ENCODE measurements at regions not wholly inside any gene's neighbourhood (a gene's known extent, or its start where the extent isn't known, plus 50 kb on each side); places are given as distances from the start of the nearest gene placed in this dataset.

GRCh38 chr6:104003803-104004516 lies 855.8 kb downstream of the HACE1 start:
- 78% methylated on average over 1 of the region's 3 CpGs for WGBS (ENCODE audit: insufficient coverage, low lambda C conversion rate)
- Histone ChIP-seq H3K9me3 (ENCODE audit: control insufficient read depth, low read depth, low read length) (no peaks in the 10 kb centered on the region), H3K27ac (ENCODE audit: low read length) (no peak overlapping the region), H3K4me1 (ENCODE audit: control insufficient read depth, insufficient read depth, low read length) (no peaks in the 10 kb centered on the region), H3K4me3 (ENCODE audit: low read length) (no peak overlapping the region), H3K27me3 (ENCODE audit: control insufficient read depth, insufficient read depth, low read length) (no peaks in the 10 kb centered on the region), H3K36me3 (ENCODE audit: control insufficient read depth, insufficient read depth, low read length) (no peaks in the 10 kb centered on the region)
- no peak for DNase-seq

DNA sequence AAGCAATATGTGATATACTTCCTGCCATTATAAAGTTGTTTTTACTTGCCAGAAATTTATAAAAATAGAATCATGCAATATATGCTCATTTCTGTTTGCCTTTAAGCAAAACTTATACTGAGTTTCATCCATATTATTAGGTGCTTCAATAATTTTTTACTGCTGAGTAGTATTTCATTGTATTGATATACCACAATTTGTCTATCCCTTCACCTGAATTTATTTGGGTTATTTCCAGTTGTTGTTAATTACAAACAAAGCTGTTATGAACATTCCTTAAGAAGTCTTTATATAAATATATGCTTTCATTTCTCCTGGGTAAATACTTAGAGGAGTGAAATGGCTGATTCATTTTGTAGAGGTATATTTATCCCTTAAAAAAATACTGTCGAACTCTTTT lies 864.1 kb downstream of the HACE1 start:
- Histone ChIP-seq H3K36me3 (ENCODE audit: control insufficient read depth, insufficient read depth, low read length) (no peaks in the 10 kb centered on the region), H3K27me3 (ENCODE audit: control insufficient read depth, insufficient read depth, low read length) (no peaks in the 10 kb centered on the region), H3K4me1 (ENCODE audit: control insufficient read depth, insufficient read depth, low read length) (no peaks in the 10 kb centered on the region), H3K27ac (ENCODE audit: low read length) (no peak overlapping the region), H3K4me3 (ENCODE audit: low read length) (no peak overlapping the region), H3K9me3 (ENCODE audit: control insufficient read depth, low read depth, low read length) (no peaks in the 10 kb centered on the region)
- DNase-seq: no peak
- 90% methylated on average over 1 of the region's 1 CpG for WGBS (ENCODE audit: insufficient coverage, low lambda C conversion rate)

DNA sequence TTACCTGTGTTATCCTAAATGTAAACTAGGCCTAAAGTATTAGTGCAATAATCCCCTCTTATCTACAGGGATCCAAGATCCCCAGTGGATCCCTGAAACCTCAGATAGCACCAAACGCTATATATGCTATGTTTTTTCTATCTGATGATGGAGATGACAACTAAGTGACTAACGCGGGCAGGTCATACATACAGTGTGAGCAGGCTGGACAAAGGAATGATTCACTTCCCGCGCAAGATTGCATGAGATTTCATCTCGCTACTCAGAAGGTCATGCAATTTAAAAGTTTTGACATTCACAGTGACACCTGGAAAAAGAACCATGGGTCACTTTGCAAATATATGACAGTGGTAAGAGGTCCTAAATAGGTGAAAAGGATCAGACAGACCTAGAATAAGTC lies 875.9 kb downstream of the HACE1 start:
- Histone ChIP-seq H3K27ac (ENCODE audit: low read length) (no peak overlapping the region), H3K27me3 (ENCODE audit: control insufficient read depth, insufficient read depth, low read length) (no peaks in the 10 kb centered on the region), H3K4me1 (ENCODE audit: control insufficient read depth, insufficient read depth, low read length) (no peaks in the 10 kb centered on the region), H3K4me3 (ENCODE audit: low read length) (no peak overlapping the region), H3K9me3 (ENCODE audit: control insufficient read depth, low read depth, low read length) (no peaks in the 10 kb centered on the region), H3K36me3 (ENCODE audit: control insufficient read depth, insufficient read depth, low read length) (no peaks in the 10 kb centered on the region)
- DNase-seq: no peak
- no CpG with 5 or more reads among the region's 6 CpGs for WGBS (ENCODE audit: insufficient coverage, low lambda C conversion rate)

- 50% methylated on average over 1 of the region's 5 CpGs for WGBS (ENCODE audit: insufficient coverage, low lambda C conversion rate)
- no peak overlapping the region for H3K4me3 ChIP-seq (ENCODE audit: low read length)
- no peaks in the 10 kb centered on the region for H3K36me3 ChIP-seq (ENCODE audit: control insufficient read depth, insufficient read depth, low read length)
- H3K9me3 ChIP-seq (ENCODE audit: control insufficient read depth, low read depth, low read length): no peaks in the 10 kb centered on the region
- no peaks in the 10 kb centered on the region for H3K27me3 ChIP-seq (ENCODE audit: control insufficient read depth, insufficient read depth, low read length)
- H3K27ac ChIP-seq (ENCODE audit: low read length): no peak overlapping the region
- H3K4me1 ChIP-seq (ENCODE audit: control insufficient read depth, insufficient read depth, low read length): no peaks in the 10 kb centered on the region
- no peak for DNase-seq
These were observed 876.7 kb downstream of the HACE1 start for GRCh38 chr6:103983011-103983410.

DNA sequence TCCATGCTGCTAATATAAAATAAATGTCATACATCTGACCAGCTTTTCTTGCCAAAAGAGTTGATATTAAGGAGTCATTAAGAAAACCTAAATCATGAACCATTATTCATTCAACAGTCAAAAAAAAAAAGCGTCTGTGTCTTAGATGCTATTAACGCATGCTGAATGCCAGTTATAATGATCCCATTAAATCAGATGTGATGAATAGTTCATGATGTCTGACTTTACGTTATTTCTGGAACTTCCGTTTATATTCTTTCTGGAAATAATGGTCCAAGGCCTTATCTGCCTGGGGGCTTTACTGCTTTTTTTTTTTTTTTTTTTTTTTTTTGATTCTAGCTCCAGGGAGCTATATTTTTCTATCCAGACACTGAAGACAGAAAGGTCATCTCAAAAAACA lies 877.1 kb downstream of the HACE1 start:
- no peaks in the 10 kb centered on the region for H3K27me3 ChIP-seq (ENCODE audit: control insufficient read depth, insufficient read depth, low read length)
- no peaks in the 10 kb centered on the region for H3K36me3 ChIP-seq (ENCODE audit: control insufficient read depth, insufficient read depth, low read length)
- no peaks in the 10 kb centered on the region for H3K9me3 ChIP-seq (ENCODE audit: control insufficient read depth, low read depth, low read length)
- no peak overlapping the region for H3K4me3 ChIP-seq (ENCODE audit: low read length)
- DNase-seq: no peak
- no peak overlapping the region for H3K27ac ChIP-seq (ENCODE audit: low read length)
- H3K4me1 ChIP-seq (ENCODE audit: control insufficient read depth, insufficient read depth, low read length): no peaks in the 10 kb centered on the region
- 67% methylated on average over 3 of the region's 4 CpGs for WGBS (ENCODE audit: insufficient coverage, low lambda C conversion rate)

- DNase-seq: no peak
- Histone ChIP-seq H3K36me3 (ENCODE audit: control insufficient read depth, insufficient read depth, low read length) (no peaks in the 10 kb centered on the region), H3K27me3 (ENCODE audit: control insufficient read depth, insufficient read depth, low read length) (no peaks in the 10 kb centered on the region), H3K9me3 (ENCODE audit: control insufficient read depth, low read depth, low read length) (no peaks in the 10 kb centered on the region), H3K4me3 (ENCODE audit: low read length) (no peak overlapping the region), H3K27ac (ENCODE audit: low read length) (no peak overlapping the region), H3K4me1 (ENCODE audit: control insufficient read depth, insufficient read depth, low read length) (no peaks in the 10 kb centered on the region)
- WGBS (ENCODE audit: insufficient coverage, low lambda C conversion rate): no CpG with 5 or more reads among the region's 2 CpGs
These were observed 880.4 kb downstream of the HACE1 start for GRCh38 chr6:103979308-103979707.

DNA sequence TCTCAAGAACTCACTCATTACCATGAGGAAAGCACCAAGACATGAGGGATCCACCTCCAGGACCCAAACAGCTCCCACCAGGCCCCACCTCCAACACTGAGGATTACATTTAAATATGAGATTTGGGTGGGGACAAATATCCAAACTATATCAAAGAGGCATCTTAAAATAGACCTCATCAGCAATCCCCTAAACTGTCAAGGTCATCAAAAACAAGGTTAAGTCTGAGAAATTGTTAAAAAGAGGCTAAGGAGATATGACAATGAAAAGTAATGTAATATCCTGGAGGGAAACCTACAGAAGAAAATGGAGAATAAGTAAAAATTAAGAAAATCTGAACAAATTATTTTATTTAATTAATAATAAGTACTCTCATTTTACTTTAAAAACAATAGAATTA lies 922.3 kb downstream of the HACE1 start:
- Histone ChIP-seq H3K36me3 (ENCODE audit: control insufficient read depth, insufficient read depth, low read length) (no peaks in the 10 kb centered on the region), H3K4me3 (ENCODE audit: low read length) (no peak overlapping the region), H3K27ac (ENCODE audit: low read length) (no peak overlapping the region), H3K4me1 (ENCODE audit: control insufficient read depth, insufficient read depth, low read length) (no peaks in the 10 kb centered on the region), H3K9me3 (ENCODE audit: control insufficient read depth, low read depth, low read length) (peaks cover 2% of the 10 kb centered on the region), H3K27me3 (ENCODE audit: control insufficient read depth, insufficient read depth, low read length) (no peaks in the 10 kb centered on the region)
- no peak for DNase-seq

DNA sequence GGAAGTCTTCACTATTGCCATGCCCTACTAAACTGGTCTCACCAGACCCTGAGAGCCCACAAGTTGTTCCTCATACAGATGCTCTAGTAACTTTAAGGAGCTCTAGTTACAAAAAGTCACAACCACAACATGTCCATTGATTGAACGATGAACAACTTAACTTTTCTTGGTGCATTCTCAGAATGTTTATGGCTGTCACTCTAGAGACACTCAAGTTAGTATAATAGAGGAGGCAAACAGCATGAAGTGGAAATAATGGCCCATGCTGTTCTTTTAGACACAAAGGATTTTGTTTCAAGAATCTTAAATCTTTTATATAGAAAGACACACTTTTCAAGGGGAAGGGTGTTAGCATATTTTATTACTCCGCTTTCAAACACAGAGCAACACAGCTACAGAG lies 934.4 kb downstream of the HACE1 start:
- no peak overlapping the region for H3K27ac ChIP-seq (ENCODE audit: low read length)
- H3K9me3 ChIP-seq (ENCODE audit: control insufficient read depth, low read depth, low read length): no peaks in the 10 kb centered on the region
- 88% methylated on average over 1 of the region's 2 CpGs for WGBS (ENCODE audit: insufficient coverage, low lambda C conversion rate)
- H3K4me3 ChIP-seq (ENCODE audit: low read length): no peak overlapping the region
- H3K36me3 ChIP-seq (ENCODE audit: control insufficient read depth, insufficient read depth, low read length): no peaks in the 10 kb centered on the region
- no peak for DNase-seq
- H3K27me3 ChIP-seq (ENCODE audit: control insufficient read depth, insufficient read depth, low read length): no peaks in the 10 kb centered on the region
- H3K4me1 ChIP-seq (ENCODE audit: control insufficient read depth, insufficient read depth, low read length): no peaks in the 10 kb centered on the region

DNA sequence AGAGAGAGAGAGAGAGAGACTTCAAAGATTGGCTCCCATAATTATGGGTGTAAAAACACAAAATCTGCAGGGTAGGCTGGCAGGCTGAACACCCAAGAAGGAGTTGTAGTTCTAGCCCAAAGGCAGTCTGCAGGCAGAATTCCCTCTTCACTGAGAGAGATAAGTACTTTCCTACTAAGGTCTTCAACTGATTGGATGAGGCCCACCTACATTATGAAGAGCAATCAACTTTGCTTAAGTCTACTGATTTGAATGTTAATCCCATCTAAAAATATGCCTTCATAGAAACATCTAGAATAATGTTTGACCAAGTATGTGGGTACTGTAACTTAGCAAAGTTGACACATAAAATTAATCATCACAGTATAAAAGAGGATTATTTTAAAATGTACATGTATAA lies 949.7 kb downstream of the HACE1 start:
- no peaks in the 10 kb centered on the region for H3K4me1 ChIP-seq (ENCODE audit: control insufficient read depth, insufficient read depth, low read length)
- H3K27me3 ChIP-seq (ENCODE audit: control insufficient read depth, insufficient read depth, low read length): no peaks in the 10 kb centered on the region
- no peak overlapping the region for H3K4me3 ChIP-seq (ENCODE audit: low read length)
- no peaks in the 10 kb centered on the region for H3K9me3 ChIP-seq (ENCODE audit: control insufficient read depth, low read depth, low read length)
- H3K36me3 ChIP-seq (ENCODE audit: control insufficient read depth, insufficient read depth, low read length): no peaks in the 10 kb centered on the region
- no peak overlapping the region for H3K27ac ChIP-seq (ENCODE audit: low read length)
- no peak for DNase-seq

- Histone ChIP-seq H3K27me3 (ENCODE audit: control insufficient read depth, insufficient read depth, low read length) (no peaks in the 10 kb centered on the region), H3K4me3 (ENCODE audit: low read length) (no peak overlapping the region), H3K36me3 (ENCODE audit: control insufficient read depth, insufficient read depth, low read length) (no peaks in the 10 kb centered on the region), H3K27ac (ENCODE audit: low read length) (no peak overlapping the region), H3K9me3 (ENCODE audit: control insufficient read depth, low read depth, low read length) (no peaks in the 10 kb centered on the region), H3K4me1 (ENCODE audit: control insufficient read depth, insufficient read depth, low read length) (no peaks in the 10 kb centered on the region)
- WGBS (ENCODE audit: insufficient coverage, low lambda C conversion rate): no CpG with 5 or more reads among the region's 3 CpGs
- no peak for DNase-seq
These were observed 950.8 kb downstream of the HACE1 start for GRCh38 chr6:103908898-103909297.

- WGBS (ENCODE audit: insufficient coverage, low lambda C conversion rate): 90% methylated on average over 2 of the region's 2 CpGs
- Histone ChIP-seq H3K4me1 (ENCODE audit: control insufficient read depth, insufficient read depth, low read length) (no peaks in the 10 kb centered on the region), H3K27me3 (ENCODE audit: control insufficient read depth, insufficient read depth, low read length) (no peaks in the 10 kb centered on the region)
These were observed 964.6 kb downstream of the HACE1 start for GRCh38 chr6:103895136-103895535.

More at GRCh38 chr6:103895136-103895535, 964.6 kb downstream of the HACE1 start:
- Histone ChIP-seq H3K27ac (ENCODE audit: low read length) (no peak overlapping the region), H3K9me3 (ENCODE audit: control insufficient read depth, low read depth, low read length) (no peaks in the 10 kb centered on the region), H3K36me3 (ENCODE audit: control insufficient read depth, insufficient read depth, low read length) (no peaks in the 10 kb centered on the region), H3K4me3 (ENCODE audit: low read length) (no peak overlapping the region)
- no peak for DNase-seq

Measured in large intestine (tissue), 3 donors.